ENCODE measurements at regions not wholly inside any gene's neighbourhood (a gene's known extent, or its start where the extent isn't known, plus 50 kb on each side); places are given as distances from the start of the nearest gene placed in this dataset.

GRCh38 chr15:39315206-39315850, 265.6 kb upstream of the THBS1 start:
- TF ChIP-seq, protein P1, sequence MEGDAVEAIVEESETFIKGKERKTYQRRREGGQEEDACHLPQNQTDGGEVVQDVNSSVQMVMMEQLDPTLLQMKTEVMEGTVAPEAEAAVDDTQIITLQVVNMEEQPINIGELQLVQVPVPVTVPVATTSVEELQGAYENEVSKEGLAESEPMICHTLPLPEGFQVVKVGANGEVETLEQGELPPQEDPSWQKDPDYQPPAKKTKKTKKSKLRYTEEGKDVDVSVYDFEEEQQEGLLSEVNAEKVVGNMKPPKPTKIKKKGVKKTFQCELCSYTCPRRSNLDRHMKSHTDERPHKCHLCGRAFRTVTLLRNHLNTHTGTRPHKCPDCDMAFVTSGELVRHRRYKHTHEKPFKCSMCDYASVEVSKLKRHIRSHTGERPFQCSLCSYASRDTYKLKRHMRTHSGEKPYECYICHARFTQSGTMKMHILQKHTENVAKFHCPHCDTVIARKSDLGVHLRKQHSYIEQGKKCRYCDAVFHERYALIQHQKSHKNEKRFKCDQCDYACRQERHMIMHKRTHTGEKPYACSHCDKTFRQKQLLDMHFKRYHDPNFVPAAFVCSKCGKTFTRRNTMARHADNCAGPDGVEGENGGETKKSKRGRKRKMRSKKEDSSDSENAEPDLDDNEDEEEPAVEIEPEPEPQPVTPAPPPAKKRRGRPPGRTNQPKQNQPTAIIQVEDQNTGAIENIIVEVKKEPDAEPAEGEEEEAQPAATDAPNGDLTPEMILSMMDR (IDR thresholded peaks at IDR 0.05; ENCODE audit: low read length), result no peak
- no peak for TF ChIP-seq EZH2phosphoT487 (IDR thresholded peaks at IDR 0.05; ENCODE audit: low read length)

Data from MM.1S (cell line).